Brain microvascular endothelial cell (primary cell): ENCODE measurements at regions not wholly inside any gene's neighbourhood (a gene's known extent, or its start where the extent isn't known, plus 50 kb on each side); places are given as distances from the start of the nearest gene placed in this dataset.

Source experiments
- DNase-seq: peaks from one replicate; pipeline ENCODE4 v3.0.0-alpha.2; 2020
- H3K27ac ChIP-seq: fragments of 250-450 bp; sonication (Bioruptor Pico); 2 replicates; pipeline ENCODE4 v1.5.1; 2020; ENCODE audit warnings: mild to moderate bottlenecking, moderate library complexity
- H3K27me3 ChIP-seq: fragments of 250-450 bp; sonication (Bioruptor Pico); replicated peaks from 2 replicates; pipeline ENCODE4 v1.5.1; 2020; ENCODE audit warnings: mild to moderate bottlenecking
- H3K36me3 ChIP-seq: fragments of 250-450 bp; sonication (Bioruptor Pico); replicated peaks from 2 replicates; pipeline ENCODE4 v1.5.1; 2020; ENCODE audit warnings: mild to moderate bottlenecking
- H3K4me3 ChIP-seq: 2 replicates; pipeline ENCODE4 v1.5.1; 2011; ENCODE audit warnings: low read depth, mild to moderate bottlenecking, control low read depth, low read length, moderate library complexity
- CTCF ChIP-seq: IDR thresholded peaks from 2 replicates; pipeline ENCODE4 v1.5.1; 2011; ENCODE audit warnings: low read depth, mild to moderate bottlenecking, moderate library complexity, low read length, control low read depth, inconsistent platforms; ENCODE audit errors: missing control alignments
- in situ Hi-C: cut with HindIII; loops from 2 replicates; pipeline ENCODE4 v1.10.0; 2017; ENCODE audit warnings: low sequenced_read_pairs, low pct_ligation_motif_present

- H3K36me3 ChIP-seq: no peaks in the 10 kb centered on the region
- peak; percentile 57 for DNase-seq
- in situ Hi-C loops: no loop called here
- H3K27me3 ChIP-seq: no peaks in the 10 kb centered on the region
- no peak for TF ChIP-seq CTCF
- no peak overlapping the region for H3K27ac ChIP-seq
- H3K4me3 ChIP-seq: no peak overlapping the region
These were observed 127.3 kb upstream of the PIK3R1 start for GRCh38 chr5:68088302-68088701.

- no peak overlapping the region for H3K27ac ChIP-seq
- H3K36me3 ChIP-seq: no peaks in the 10 kb centered on the region
- in situ Hi-C loops: no loop called here
- TF ChIP-seq CTCF: no peak
- H3K4me3 ChIP-seq: no peak overlapping the region
- DNase-seq: no peak
- H3K27me3 ChIP-seq: no peaks in the 10 kb centered on the region
These were observed 127.7 kb upstream of the PIK3R1 start for GRCh38 chr5:68087866-68088265.

- in situ Hi-C loops: no loop called here
- DNase-seq: peak; percentile 48
- no peaks in the 10 kb centered on the region for H3K36me3 ChIP-seq
- no peak overlapping the region for H3K4me3 ChIP-seq
- no peak for TF ChIP-seq CTCF
- H3K27me3 ChIP-seq: no peaks in the 10 kb centered on the region
- no peak overlapping the region for H3K27ac ChIP-seq
These were observed 128.7 kb upstream of the PIK3R1 start for GRCh38 chr5:68086857-68087256.

- H3K27me3 ChIP-seq: no peaks in the 10 kb centered on the region
- no peak for DNase-seq
- H3K36me3 ChIP-seq: no peaks in the 10 kb centered on the region
- H3K27ac ChIP-seq: no peak overlapping the region
- TF ChIP-seq CTCF: no peak
- H3K4me3 ChIP-seq: no peak overlapping the region
- in situ Hi-C loops: no loop called here
These were observed 129.1 kb upstream of the PIK3R1 start for GRCh38 chr5:68086439-68086838.

GRCh38 chr5:68084396-68084795, 131.2 kb upstream of the PIK3R1 start:
- Histone ChIP-seq H3K27ac (no peak overlapping the region), H3K36me3 (no peaks in the 10 kb centered on the region), H3K4me3 (no peak overlapping the region), H3K27me3 (no peaks in the 10 kb centered on the region)
- no peak for DNase-seq
- TF ChIP-seq CTCF: no peak
- in situ Hi-C loops: no loop called here

GRCh38 chr5:68080282-68081050, 135.1 kb upstream of the PIK3R1 start:
- TF ChIP-seq CTCF: no peak
- Histone ChIP-seq H3K36me3 (no peaks in the 10 kb centered on the region), H3K4me3 (no peak overlapping the region), H3K27ac (no peak overlapping the region), H3K27me3 (no peaks in the 10 kb centered on the region)
- in situ Hi-C loops: no loop called here
- no peak for DNase-seq
